ENCODE measurements at regions not wholly inside any gene's neighbourhood (a gene's known extent, or its start where the extent isn't known, plus 50 kb on each side); places are given as distances from the start of the nearest gene placed in this dataset.

GRCh38 chr10:131770946-131771633, 129.7 kb upstream of the PPP2R2D start:
- Histone ChIP-seq H2BK20ac (ENCODE audit: low read depth, low read length, poor library complexity, severe bottlenecking) (no peak overlapping the region), H3K4me1 (ENCODE audit: insufficient read depth, low read length) (no peaks in the 10 kb centered on the region), H3K9ac (ENCODE audit: extremely low read depth, insufficient read length, low read length) (no peak overlapping the region), H4K8ac (replicated peaks; ENCODE audit: insufficient read length, low read depth, low read length) (no peak overlapping the region), H2AFZ (ENCODE audit: low read length) (no peak overlapping the region), H2BK12ac (ENCODE audit: insufficient read length, low read depth, low read length) (no peak overlapping the region), H3K79me1 (ENCODE audit: insufficient read depth, low read depth, low read length, poor library complexity, severe bottlenecking) (no peaks in the 10 kb centered on the region), H2AK5ac (ENCODE audit: insufficient read length, low read length) (no peak overlapping the region), H2BK5ac (ENCODE audit: insufficient read length, low read length) (no peak overlapping the region), H3K56ac (ENCODE audit: insufficient read length, low read depth, low read length) (no peak overlapping the region), H4K91ac (ENCODE audit: insufficient read length, low read depth, low read length) (no peak overlapping the region), H4K20me1 (ENCODE audit: control insufficient read depth, insufficient read depth, insufficient read length) (no peaks in the 10 kb centered on the region), H2BK120ac (ENCODE audit: low read depth, low read length, poor library complexity, severe bottlenecking) (no peak overlapping the region), H3K27ac (ENCODE audit: insufficient read length, low read depth, low read length) (no peak overlapping the region), H3K79me2 (ENCODE audit: insufficient read depth, low read length) (no peaks in the 10 kb centered on the region), H3K18ac (ENCODE audit: insufficient read length, low read depth, low read length) (peak overlapping the region; percentile 18), H3K4me2 (ENCODE audit: insufficient read depth, insufficient read length, low read length) (no peak overlapping the region), H2BK15ac (ENCODE audit: low read depth, low read length) (no peak overlapping the region), H3K27me3 (ENCODE audit: insufficient read depth, low read length) (no peaks in the 10 kb centered on the region), H3K9me3 (ENCODE audit: control insufficient read depth, low read depth, low read length) (peaks cover 3% of the 10 kb centered on the region), H3K23ac (ENCODE audit: insufficient read length, low read depth, low read length) (no peak overlapping the region), H3K14ac (ENCODE audit: insufficient read depth, low read length) (peak overlapping the region; percentile 50; the same call in 1 of the 2 replicates), H3K23me2 (ENCODE audit: insufficient read length, low read depth, low read length, poor library complexity, severe bottlenecking) (no peaks in the 10 kb centered on the region), H3T11ph (ENCODE audit: low read length) (no peak overlapping the region), H3K4ac (ENCODE audit: low read depth, low read length) (no peak overlapping the region), H4K5ac (ENCODE audit: insufficient read length, low read depth, low read length) (no peak overlapping the region)
- Mint-ChIP-seq H3K9me3 (peaks cover 7 to 10% of the 10 kb centered on the region in 2 experiments; a peak in 4 of 5 replicates), H3K36me3 (ENCODE audit: insufficient read depth in 1 of 3, low read depth in 3 of 3) (peaks cover under 1 to 6% (median 5%) of the 10 kb centered on the region in 3 experiments; a peak in 4 of 7 replicates), H3K27me3 (ENCODE audit: low read depth) (peaks cover 6% of the 10 kb centered on the region), H3K4me3 (no peak overlapping the region), H3K27ac (no peak overlapping the region), H3K4me1 (peaks cover 29 to 41% of the 10 kb centered on the region in 2 experiments)
- no CpG with 5 or more reads among the region's 21 CpGs for WGBS (ENCODE audit: extremely low coverage, insufficient read length, low lambda C conversion rate)
- DNase-seq = no peak
- TF ChIP-seq CTCF (conservative IDR thresholded peaks at IDR 0.05) = no peak
